ENCODE measurements at regions not wholly inside any gene's neighbourhood (a gene's known extent, or its start where the extent isn't known, plus 50 kb on each side); places are given as distances from the start of the nearest gene placed in this dataset.
"Not testable (repeated sequence)": the region's sequence is repeated elsewhere in the genome, so short reads cannot be mapped to it uniquely, and the experiment has no call there.

GRCh38 chr15:26260517-26261133, 397.5 kb upstream of the ATP10A start:
- DNase-seq, result no peak

DNA sequence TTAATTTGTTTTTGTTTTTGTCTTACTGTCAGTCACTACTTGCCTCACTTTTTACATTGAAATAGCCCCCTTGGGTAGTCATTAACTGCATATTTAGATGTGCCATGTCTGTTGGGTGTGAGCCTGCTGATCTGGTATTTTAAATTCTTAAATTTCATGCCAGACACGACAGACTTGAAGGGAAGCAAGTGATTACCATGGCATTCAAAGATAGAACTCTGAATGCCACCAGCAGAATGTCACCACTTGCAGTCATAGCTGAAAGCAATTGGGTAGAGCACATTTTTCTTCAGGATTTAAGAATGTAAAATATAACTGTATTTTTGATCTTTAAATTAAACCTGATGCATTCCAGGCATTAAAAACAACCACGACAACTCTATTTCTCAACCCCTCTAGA, 396.5 kb upstream of the ATP10A start:
- no peak for DNase-seq

DNA sequence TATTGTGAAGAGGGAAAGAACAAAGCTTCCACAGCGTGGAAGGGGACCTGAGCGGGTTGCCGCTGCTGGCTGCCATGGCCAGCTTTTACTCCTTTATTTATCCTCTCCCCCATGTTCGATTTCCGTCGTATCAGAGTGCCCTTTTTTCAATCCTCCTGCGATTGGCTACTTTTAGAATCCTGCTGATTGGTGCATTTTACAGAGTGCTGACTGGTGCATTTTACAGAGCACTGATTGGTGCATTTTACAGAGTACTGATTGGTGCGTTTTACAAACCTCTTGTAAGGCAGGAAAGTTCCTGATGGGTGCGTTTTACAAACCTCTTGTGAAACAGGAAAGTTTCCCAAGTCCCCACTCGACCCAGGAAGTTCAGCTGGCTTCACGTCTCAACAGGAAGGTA, 381.7 kb upstream of the ATP10A start:
- DNase-seq, result not testable (repeated sequence)

DNA sequence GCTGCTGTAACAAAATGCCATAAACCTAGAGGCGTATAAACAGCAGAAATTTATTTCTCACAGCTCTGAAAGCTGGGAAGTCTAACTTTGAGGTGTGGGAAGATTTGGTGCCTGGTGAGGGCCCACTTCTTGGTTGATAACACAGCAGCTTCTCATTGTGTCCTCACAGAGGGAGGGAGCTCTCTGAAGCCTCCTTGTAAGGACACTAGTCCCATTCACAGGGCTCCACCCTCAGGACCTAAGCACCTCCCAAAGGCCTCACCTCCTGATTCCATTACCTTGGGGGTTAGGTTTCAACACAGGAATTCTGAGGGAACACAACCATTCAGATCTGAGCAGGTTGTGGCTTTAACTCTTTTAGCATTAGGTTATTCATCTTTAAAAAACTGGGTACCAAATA, 380.3 kb upstream of the ATP10A start:
- no peak for DNase-seq

DNA sequence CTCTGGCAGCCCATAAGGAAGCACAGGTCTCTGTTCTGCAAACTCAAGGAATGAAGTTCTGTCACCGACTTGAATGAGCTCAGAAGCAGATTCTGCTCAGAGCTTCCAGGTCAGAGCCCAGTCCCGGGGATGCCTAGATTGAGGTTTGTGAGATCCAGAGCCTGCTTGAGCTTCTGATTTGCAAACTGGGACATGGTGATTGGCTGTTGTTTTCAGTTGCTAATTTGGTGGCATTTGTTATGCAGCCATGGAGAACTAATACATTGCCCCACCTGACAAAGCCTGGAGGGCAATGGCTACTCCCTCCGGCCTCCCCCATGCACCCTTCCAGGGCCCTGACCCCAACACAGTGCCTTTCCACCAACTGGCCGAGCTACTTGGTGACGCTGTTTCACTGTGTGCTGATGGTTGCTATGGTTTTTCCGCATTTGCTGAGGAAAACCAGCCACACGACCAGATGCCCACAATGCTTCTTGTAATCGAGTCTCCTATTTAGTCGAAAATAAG, 379.5 kb upstream of the ATP10A start:
- no peak for DNase-seq

DNA sequence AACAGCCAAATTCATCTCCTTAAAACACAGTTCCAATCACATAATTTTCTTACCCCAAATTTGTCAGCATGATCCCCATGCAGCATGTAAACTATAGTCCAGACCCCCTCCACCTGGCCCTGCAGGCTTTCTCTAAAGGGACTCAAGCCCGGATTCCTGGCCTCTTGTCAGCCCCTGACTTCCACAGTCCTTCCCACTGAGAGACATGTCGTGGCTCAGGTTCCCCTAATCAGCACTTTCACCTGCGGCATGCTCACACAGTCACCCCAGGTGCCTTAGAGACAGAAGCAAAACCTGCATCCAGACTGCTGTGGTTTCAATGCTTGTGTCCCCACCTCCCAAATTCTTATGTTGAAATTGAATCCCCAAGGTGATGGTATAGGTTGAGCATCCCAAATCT, 372.7 kb upstream of the ATP10A start:
- no peak for DNase-seq

DNA sequence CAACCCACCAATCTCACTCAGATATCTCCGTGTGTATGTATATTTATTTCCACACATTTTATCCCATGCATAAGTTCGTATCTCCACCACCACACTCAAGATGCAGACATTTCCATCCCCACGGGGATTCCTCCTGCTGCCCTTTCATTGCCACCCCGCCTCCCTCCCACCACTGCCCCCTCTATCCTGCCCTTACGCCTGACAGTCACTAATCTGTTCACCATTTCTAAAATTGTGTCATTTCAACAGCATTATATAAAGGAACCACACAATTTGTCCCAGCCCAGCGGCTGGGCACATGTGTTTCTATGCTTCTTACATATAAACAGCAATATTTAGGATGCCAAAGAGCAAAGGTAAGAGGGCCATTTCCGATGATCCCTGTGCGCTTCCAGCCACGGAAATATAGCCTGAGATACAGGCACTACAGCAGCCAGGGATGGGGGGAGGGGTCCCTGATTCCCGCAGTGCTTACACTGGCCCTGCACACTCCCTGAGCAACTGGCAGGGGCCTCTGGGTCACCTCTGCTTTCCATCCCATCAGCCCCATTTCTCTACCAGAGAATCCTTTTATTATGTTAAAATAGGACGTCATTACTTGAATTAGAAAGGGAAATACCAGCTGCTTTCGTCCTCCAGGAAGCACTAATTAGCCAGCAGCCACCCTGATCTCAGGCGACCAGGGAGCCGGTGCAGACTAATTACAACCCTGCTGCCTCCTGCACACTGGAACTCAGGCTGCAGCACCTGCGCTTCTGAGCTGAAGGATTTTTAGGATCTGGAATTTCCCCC, 372.0 kb upstream of the ATP10A start:
- DNase-seq, result no peak

DNA sequence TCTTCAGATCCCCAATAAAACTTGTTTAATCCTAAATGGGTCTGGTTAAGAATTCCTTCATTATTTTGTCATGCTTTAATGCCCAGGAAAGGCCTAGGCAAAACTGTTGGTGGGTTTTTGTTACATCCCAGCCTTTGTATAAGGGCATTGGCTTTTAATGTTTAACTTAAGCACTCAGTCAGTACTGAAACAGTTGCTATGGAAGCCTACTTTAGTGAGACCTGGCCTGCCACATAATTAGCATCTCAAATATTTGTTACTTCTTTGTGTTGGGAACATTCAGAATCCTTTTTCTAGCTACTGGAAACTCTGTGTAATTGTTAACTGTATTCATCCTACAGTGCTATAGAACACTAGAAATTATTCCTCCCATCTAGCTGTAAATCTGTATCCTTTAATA, 369.6 kb upstream of the ATP10A start:
- DNase-seq, result no peak

DNA sequence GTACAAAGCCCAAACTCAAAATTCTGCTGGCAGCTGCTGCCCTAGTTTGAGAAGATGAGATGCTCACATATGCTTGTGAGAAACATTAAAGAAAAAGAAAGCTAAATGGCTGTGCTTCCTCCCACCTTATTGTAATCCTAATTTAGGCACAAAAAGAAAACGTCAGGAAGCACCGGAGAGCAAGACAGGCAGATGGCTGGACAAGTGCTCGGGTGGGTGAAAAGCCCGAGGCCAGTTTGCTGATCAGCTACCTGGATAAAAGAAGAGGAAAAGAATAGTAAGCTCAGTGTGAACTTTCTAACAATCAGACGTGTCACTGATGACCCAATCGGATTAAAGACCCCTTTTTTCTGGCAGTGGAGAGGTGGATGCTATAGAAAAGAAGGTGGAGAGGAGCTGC, 368.0 kb upstream of the ATP10A start:
- no peak for DNase-seq

DNA sequence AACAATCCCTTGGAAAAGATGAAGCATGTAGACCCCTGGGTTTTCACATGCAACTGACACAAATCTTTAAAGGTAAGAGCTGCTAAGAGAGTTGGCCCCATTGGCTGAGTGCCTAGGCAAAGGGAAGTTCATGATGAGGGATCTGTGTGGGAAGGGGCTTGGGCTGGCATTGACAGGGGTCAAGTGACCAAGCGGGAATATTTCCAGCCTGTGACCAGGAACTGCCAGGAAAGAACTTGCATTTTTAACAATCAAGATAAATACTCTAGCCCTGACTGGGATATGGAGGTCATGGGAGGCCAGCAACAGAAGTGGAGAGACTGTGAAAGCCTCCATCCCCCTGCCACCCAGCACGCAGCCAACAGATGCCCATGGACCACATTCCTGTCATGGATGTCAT, 361.1 kb upstream of the ATP10A start:
- DNase-seq, result no peak

GRCh38 chr15:26223720-26224119, 360.6 kb upstream of the ATP10A start:
- no peak for DNase-seq

DNA sequence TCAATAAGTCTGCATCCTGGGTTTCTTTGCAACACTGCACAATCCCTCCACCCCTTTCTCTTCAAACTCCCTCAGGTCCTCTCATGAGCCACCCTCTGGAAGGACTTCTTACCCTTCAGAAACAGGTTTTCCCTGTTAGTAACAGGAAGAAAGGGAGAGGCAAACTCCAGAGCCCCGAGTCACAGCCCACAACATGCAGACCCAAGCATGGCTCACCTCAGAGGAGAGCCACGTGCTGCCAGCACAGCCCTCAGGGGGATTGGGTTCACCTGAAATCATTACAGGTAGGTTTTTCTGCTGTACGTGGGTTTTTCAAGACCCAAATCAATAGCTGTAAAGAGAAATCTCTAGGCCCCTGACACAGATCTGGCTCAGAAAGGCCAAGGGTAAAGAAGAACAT, 359.7 kb upstream of the ATP10A start:
- no peak for DNase-seq

GRCh38 chr15:26217043-26217442, 353.9 kb upstream of the ATP10A start:
- not testable (repeated sequence) for DNase-seq

GRCh38 chr15:26214290-26214689, 351.2 kb upstream of the ATP10A start:
- no peak for DNase-seq

- no peak for DNase-seq
These were observed 350.3 kb upstream of the ATP10A start for GRCh38 chr15:26213427-26213826.

DNA sequence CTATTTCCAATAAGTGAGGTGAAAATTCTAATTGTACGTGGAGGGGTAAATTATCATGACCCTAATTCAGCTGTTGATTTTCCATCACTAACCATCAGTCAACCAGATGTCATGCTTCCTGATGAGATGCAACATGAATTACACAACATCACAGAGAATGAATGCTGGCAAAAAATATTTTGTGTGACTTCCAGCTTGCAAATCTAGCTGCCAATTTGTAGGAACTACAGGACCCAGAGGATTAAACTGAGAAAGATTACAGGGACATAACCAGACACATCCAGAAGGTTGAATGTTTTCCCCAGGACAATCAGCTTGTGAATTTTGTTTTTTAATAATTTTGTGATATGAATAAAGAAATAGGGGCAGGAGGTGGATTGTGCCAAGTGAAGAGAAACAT, 349.0 kb upstream of the ATP10A start:
- DNase-seq, result no peak

DNA sequence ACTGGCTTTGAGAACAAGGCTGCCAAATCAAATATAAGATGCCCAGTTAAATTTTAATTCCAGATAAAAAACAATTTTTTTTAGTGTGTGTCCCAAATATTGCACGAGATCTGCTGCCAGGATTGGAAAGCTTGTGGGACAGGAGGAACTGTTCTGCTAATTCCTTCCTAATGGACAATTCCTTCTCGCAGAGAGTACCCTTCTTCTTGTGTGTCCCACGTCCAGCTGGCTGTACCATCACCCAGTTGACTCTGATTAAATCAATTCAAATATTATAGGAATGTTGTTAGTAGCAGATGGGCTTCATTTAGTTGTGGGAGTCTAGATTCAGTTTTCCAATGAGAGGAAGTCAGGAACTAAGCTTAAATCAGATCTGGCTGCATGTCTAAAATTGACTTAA, 347.9 kb upstream of the ATP10A start:
- no peak for DNase-seq

DNA sequence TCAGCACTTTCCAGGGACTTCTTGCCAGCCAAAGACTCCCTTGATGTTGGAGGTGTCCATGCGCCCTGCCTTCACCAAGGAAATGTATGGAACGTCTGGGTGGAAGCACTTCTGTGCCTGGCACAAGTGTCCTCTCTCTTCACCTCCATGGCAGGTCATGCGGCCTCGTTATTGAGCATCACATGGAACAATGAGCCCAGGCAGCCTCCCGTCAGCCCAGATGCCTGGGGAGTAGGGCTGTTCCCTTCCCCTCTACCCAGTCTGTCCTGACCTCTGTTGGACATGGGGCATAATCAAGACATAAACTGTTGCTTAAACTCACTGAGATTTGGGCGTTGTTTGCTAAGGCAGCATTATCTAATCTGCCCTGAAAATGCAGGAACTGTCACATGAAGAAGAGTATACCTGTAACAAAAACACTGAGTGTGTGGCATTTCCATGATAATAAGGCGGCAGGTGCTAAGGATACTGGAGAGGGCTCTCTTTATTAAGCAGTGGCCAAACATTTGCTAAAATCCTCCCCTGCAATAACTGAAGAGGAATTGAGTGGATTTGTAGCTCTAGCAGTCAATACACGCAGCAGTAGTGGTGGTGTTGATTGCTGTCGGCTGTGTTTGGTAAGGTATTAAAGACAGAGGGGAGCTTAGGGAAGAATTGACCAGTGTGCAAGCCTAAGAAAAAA, 338.2 kb upstream of the ATP10A start:
- no peak for DNase-seq

GRCh38 chr15:26200427-26200826, 337.3 kb upstream of the ATP10A start:
- DNase-seq, result no peak

DNA sequence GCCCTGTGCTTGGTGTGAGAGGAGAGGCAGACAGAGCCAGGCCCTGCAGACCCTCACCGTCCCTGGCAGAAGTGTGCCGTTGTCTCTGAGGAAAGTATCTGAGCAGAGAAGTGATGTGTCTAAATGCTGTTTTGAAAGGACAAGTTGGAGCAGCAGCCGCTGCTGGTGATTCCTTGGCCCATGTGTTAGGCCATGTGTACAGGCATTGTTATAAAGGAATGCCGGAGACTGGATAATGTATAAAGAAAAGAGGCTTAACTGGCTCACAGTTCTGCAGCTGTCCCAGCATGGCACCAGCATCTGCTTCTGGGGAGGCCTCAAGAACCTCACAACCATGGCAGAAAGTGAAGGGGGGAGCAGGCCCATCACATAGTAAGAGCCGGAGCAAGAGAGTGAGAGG, 334.6 kb upstream of the ATP10A start:
- DNase-seq, result no peak

GRCh38 chr15:26197060-26197459, 333.9 kb upstream of the ATP10A start:
- DNase-seq, result no peak

DNA sequence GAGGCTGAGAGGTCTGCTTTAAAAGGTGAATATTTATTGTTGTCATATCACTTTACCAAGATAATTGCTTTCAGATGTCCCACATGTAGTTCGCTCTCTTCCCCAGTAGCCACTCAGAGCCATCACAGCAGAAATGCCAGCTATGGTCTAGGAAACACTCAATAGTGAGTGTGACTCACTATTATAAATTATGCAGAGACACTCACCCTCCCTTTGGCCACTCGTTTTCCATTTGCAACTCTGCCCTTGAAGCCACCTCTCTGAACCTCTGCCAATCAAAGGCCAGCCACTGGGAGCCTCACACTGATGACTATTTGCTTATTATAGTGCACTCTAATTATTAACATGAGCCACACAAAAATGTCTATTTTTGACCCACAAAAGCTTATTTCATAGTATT, 328.1 kb upstream of the ATP10A start:
- no peak for DNase-seq

DNA sequence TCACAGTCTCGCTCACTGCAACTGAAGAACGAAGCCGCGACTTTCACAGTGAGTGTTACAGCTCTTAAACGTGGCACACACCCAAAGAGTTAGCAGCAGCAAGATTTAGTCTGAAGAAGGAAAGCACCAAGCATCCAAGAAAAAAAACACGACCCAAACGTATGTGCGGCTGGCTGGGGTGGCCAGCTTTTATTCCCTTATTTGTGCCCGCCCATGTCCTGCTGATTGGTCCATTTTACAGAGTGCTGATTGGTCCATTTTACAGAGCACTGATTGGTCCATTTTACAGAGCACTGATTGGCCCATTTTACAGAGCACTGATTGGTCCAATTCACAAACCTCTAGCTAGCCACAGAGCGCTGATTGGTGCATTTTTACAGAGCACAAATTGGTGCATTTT, 323.0 kb upstream of the ATP10A start:
- DNase-seq, result not testable (repeated sequence)

DNA sequence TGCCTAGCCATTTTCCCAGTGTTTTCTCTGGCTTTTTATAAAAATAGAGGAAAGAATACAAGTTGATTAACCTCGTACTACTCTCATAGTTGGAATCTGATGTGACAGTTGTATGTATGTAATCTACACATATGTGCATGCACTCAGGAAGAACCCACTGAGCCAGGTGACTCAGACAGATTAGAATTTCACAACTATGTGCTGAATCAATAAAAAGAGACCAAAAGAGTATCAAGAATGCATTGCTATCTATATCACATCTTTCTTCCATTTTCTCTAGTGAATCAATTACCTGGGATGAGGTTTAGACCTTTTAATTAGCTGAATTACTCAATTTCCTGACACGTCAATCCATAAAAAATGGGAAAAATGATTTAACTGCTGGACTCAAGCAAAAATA, 319.3 kb upstream of the ATP10A start:
- DNase-seq, result no peak

Data from occipital lobe (tissue), 1 donor.